Erythroblast (primary cell): ENCODE measurements at regions not wholly inside any gene's neighbourhood (a gene's known extent, or its start where the extent isn't known, plus 50 kb on each side); places are given as distances from the start of the nearest gene placed in this dataset.
"Not testable (repeated sequence)": the region's sequence is repeated elsewhere in the genome, so short reads cannot be mapped to it uniquely, and the experiment has no call there.

Source experiments
- DNase-seq, 2 experiments: peaks; one replicate each; lab custom pipeline; 2025; lab: John Stamatoyannopoulos, UW

DNA sequence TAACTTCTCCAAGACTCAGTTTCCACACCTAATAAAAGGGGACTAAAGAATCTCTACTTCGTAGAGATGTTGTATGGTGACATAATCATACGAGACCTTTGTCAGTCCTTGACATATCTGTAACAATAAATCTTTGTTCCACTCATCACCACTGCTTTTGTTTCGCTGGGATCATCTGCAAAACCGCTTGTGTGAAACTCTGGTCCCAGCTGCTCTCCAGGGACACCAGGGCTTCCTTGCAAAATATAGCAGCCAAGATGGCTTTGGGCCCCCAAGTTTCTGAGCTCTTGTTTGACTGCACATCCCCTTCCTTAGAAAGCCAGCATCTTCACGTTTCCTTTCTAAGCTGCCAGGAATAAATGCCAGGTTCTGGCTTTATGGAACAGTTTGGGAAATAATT is 110.5 kb upstream of the RRN3 start:
- not testable (repeated sequence) for DNase-seq

GRCh38 chr16:15192813-15193212 is 98.7 kb upstream of the RRN3 start:
- DNase-seq = not testable (repeated sequence)

DNA sequence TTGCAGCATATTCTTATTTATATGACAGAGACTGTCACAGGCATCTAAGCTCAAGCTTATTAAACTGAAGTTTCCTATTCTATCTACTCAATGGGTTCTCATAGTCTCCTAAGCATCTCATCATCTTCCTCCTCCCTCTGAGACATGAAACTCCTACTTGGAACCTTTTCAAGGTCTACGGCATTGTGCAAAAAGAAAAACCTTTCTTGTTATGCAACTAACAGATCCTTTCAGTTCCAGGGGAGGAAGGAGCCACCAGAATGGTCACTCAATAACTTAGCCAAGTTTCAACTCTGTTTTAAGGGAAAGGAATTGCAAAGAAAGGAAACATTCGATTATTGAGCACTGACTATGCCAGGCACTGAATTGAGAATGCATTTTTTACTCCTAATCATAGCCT is 98.1 kb upstream of the RRN3 start:
- not testable (repeated sequence) for DNase-seq

- DNase-seq = not testable (repeated sequence)
These were observed 95.4 kb upstream of the RRN3 start for GRCh38 chr16:15189478-15189877.
